WTC11 (cell line): ENCODE measurements at regions not wholly inside any gene's neighbourhood (a gene's known extent, or its start where the extent isn't known, plus 50 kb on each side); places are given as distances from the start of the nearest gene placed in this dataset.

Experiments used
- GRHL2 ChIP-seq: fragments of 250-450 bp; sonication (Bioruptor Pico); IDR thresholded peaks from 2 replicates; pipeline ENCODE4 v1.8.0; 2022; ENCODE audit warnings: mild to moderate bottlenecking, moderate library complexity; ENCODE audit not compliant: insufficient replicate concordance, severe bottlenecking
- NFE2L1 ChIP-seq: sonication (generic); formaldehyde crosslinking; IDR thresholded peaks from 2 replicates; pipeline ENCODE4 v1.8.1; 2023; ENCODE audit warnings: missing genetic modification reagents
- NFYB ChIP-seq: sonication (generic); formaldehyde crosslinking; conservative IDR thresholded peaks from 2 replicates; pipeline ENCODE4 v1.8.0; 2022; ENCODE audit warnings: low read depth, missing genetic modification reagents
- TF ChIP-seq, protein P1 (sequence below): fragments of 200-600 bp; IDR thresholded peaks from 2 replicates; pipeline ENCODE4 v1.8.0; 2022; ENCODE audit warnings: antibody characterized with exemption
- TF ChIP-seq, protein P2 (sequence below): sonication (generic); formaldehyde crosslinking; IDR thresholded peaks from 2 replicates; pipeline ENCODE4 v1.8.0; 2022; ENCODE audit warnings: mild to moderate bottlenecking, missing genetic modification reagents
- TF ChIP-seq, protein P3 (sequence below): sonication (generic); formaldehyde crosslinking; IDR thresholded peaks from 2 replicates; pipeline ENCODE4 v1.8.0; 2022; ENCODE audit warnings: mild to moderate bottlenecking, missing genetic modification reagents

DNA sequence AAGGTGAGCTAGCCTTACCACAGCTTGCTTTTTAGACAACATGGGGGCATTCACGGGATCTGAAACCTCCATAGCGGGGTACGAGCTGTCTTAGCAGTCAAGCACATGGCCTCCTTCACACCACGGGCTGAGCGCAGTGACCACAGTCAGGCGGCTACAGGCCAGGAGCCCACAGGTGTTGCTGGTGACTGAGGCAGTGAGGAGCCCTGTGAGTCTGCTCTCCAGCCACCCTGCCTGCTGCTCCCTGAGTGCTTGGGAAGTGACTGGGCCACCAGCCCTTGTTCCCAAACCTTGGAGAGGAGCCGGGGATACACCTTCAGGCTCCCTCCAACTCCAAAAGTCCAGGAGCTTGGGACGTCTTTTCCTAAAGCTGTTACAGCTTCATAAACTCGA lies 418.1 kb upstream of the MYT1L start:
- TF ChIP-seq, protein P1, sequence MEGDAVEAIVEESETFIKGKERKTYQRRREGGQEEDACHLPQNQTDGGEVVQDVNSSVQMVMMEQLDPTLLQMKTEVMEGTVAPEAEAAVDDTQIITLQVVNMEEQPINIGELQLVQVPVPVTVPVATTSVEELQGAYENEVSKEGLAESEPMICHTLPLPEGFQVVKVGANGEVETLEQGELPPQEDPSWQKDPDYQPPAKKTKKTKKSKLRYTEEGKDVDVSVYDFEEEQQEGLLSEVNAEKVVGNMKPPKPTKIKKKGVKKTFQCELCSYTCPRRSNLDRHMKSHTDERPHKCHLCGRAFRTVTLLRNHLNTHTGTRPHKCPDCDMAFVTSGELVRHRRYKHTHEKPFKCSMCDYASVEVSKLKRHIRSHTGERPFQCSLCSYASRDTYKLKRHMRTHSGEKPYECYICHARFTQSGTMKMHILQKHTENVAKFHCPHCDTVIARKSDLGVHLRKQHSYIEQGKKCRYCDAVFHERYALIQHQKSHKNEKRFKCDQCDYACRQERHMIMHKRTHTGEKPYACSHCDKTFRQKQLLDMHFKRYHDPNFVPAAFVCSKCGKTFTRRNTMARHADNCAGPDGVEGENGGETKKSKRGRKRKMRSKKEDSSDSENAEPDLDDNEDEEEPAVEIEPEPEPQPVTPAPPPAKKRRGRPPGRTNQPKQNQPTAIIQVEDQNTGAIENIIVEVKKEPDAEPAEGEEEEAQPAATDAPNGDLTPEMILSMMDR = no peak
- TF ChIP-seq GRHL2 = no peak
- no peak for TF ChIP-seq NFYB (CRISPR knock-in tag)
- TF ChIP-seq NFE2L1 (CRISPR knock-in tag) = no peak
- TF ChIP-seq, protein P2, sequence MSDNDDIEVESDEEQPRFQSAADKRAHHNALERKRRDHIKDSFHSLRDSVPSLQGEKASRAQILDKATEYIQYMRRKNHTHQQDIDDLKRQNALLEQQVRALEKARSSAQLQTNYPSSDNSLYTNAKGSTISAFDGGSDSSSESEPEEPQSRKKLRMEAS = no peak
- TF ChIP-seq, protein P3, sequence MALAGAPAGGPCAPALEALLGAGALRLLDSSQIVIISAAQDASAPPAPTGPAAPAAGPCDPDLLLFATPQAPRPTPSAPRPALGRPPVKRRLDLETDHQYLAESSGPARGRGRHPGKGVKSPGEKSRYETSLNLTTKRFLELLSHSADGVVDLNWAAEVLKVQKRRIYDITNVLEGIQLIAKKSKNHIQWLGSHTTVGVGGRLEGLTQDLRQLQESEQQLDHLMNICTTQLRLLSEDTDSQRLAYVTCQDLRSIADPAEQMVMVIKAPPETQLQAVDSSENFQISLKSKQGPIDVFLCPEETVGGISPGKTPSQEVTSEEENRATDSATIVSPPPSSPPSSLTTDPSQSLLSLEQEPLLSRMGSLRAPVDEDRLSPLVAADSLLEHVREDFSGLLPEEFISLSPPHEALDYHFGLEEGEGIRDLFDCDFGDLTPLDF = no peak
